Glomerular endothelial cell (primary cell): ENCODE measurements at regions not wholly inside any gene's neighbourhood (a gene's known extent, or its start where the extent isn't known, plus 50 kb on each side); places are given as distances from the start of the nearest gene placed in this dataset.

Experiments
- DNase-seq: peaks from one replicate; pipeline ENCODE4 v3.0.0-alpha.2; 2011; ENCODE audit warnings: low read depth, low spot score; ENCODE audit errors: extremely low read depth

DNA sequence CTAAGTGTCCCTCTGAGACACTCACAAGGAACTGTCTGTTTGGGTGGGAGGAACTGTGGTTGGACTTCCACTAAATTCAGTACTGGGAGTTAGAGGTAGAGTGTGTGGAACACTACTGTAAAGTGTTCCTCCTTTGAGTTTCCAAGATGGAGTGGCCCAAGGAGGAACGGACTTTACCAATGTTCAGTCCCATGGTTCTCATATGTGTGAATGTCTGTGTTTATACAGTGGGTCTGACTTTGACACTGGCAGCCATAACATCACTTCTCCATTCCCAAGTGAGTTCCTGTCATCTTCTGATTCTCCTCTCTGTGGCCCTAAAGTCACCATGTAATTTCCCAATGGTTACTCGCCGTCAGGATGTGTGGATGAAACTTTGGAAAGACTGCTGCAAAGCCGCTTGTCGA, 136.8 kb upstream of the SERP2 start:
- no peak for DNase-seq

DNA sequence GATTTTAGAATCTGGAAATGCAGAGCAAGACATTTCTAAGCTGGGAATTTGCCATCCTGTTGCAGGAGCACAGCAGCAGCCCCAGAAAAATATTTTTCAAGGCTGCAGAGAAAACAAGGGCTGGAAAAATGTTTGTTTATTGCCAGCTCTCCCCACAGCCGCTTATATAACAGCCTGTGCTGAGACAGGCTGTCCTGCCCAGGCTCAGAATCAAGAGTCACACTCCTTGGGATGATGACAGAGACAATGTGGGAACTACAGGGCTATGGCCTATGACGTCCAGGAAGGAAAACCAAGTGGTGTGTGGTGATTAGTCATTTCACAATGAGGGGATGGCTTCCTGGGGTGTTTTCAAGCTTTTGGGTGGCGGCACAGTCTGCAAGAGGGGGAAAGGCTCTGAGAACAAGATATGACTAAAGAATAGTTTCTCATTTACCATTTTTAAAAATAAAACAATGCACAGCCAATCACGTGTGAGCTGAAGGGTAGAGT, 136.3 kb upstream of the SERP2 start:
- peak; percentile 98 for DNase-seq

DNA sequence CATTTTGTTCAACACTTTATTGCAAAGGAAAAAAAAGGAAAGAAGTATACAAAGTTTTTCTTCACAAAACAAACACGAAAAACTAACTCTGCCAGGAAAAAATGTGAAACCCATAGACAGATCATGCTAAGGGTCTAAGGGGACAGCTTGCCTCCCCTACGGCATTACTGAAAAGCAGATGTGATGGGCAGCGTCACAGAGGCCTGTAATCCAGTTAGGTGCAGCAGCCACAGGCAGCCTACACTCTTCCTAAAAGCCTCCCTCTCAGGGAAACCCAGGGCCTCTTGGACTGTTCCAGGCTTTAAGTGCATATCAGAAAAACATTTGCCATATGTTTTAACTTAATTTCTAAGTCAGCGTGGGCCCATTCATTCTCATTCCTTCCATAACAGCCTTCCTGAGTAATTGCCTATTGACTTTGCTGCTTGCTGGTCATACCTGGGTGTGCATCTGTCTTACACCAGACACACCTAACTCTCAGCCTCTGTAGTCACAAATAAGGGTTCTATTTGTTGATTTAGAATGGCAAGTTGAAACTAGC, 135.7 kb upstream of the SERP2 start:
- DNase-seq = no peak

GRCh38 chr13:44240611-44241145, 132.9 kb upstream of the SERP2 start:
- DNase-seq = no peak

DNA sequence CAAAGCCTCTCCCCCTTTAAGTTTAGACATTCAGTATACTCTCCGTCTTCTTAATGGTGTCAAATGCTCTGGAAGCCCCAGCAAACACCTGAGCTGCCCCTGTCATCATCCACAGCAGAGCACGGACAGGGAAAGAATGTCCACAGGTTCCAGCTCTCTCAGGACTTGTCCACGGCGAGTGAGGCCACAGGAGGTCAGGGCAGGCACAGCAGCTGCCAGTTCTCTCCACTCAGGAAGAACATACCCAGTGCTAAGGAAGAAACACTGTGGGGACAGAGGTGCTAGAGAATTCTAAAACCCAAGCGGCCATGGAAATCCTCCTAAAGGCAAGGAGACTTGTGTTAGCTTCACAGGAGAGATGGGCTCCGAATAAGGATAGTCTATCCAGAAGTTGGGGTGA, 132.0 kb upstream of the SERP2 start:
- DNase-seq = no peak

- DNase-seq = no peak
Measured at GRCh38 chr13:44242766-44243165, 130.9 kb upstream of the SERP2 start.

DNA sequence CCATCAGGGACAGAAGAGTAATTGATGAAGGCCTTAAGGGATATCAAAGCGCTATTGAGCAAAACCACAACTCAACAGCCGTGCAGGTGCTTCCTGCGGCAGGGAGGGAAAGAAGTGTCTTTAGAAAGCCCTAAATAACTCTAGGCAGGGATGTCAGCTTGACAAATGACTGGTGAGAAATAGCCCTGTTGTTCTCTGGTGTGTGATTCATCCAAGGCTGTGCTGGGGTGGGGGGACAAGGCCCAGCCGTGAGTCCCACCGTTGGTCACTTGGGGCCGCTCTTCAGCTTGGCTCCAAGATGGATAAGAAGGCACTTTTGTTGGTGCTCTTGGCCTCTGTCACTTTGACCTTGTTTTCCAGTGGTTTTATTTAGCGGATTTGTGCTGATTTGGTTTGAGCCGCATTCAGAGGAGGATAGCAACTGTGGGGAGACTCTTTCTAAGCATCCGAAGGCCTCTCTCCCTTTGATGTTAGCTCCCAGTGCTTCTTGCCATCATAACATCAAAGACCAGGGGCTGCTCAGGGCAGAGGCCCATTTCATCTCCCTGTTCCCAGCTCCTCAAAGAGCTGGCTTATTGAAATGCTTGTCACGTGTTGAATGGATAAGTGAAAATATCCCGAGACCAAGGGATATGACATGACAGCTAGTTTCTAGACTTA, 130.3 kb upstream of the SERP2 start:
- peak; percentile 94 for DNase-seq

GRCh38 chr13:44244288-44244687, 129.3 kb upstream of the SERP2 start:
- DNase-seq = no peak

DNA sequence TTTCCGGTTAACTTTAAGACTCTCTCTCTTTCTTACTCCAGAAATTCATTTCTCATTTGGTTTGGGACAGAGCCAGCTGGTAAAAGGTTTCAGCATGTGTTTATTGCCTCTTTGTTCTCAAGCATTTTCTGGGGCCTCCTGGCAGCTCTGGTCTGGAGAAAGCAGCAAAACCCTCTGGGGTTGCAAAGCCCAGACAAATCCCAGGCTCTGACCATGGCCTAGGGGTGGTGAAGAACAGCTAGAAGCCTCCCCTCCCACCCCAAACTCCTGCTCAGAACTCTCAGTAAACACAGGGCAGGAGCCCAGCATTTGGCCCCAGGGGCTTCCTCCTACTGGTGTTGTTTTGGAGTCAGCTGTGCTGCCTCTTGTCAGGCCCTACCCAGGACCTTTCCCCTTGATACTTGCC, 124.2 kb upstream of the SERP2 start:
- DNase-seq = no peak

GRCh38 chr13:44252938-44253337, 120.7 kb upstream of the SERP2 start:
- no peak for DNase-seq

DNA sequence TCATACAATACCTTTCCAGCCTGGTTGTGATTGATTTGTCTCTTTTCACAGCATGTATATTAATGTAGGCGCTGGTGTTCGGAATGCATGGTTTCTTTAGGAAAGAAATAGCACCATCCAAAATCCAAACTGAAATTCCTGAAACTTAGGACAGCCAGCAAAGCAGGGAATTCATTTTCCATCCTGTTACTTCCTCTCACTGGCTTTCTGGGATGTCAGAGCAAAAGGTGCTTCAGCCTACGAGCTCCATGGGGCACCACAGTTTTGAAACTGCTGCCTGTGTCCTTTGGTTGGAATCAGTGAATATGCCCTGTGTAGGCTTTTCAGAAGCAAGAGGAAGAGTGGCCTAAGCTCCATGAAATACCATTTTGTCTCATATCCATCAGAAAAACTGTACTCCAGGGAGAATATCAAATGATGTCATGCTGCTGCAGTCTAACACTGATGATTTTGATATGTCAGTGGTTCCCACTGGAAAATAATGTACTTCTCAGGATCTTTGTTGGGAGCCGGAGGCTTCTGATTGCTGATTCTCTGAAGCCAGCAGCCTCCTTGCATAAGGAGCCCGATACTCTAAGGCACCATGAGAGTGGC, 117.8 kb upstream of the SERP2 start:
- no peak for DNase-seq

GRCh38 chr13:44257796-44258195, 115.8 kb upstream of the SERP2 start:
- no peak for DNase-seq

DNA sequence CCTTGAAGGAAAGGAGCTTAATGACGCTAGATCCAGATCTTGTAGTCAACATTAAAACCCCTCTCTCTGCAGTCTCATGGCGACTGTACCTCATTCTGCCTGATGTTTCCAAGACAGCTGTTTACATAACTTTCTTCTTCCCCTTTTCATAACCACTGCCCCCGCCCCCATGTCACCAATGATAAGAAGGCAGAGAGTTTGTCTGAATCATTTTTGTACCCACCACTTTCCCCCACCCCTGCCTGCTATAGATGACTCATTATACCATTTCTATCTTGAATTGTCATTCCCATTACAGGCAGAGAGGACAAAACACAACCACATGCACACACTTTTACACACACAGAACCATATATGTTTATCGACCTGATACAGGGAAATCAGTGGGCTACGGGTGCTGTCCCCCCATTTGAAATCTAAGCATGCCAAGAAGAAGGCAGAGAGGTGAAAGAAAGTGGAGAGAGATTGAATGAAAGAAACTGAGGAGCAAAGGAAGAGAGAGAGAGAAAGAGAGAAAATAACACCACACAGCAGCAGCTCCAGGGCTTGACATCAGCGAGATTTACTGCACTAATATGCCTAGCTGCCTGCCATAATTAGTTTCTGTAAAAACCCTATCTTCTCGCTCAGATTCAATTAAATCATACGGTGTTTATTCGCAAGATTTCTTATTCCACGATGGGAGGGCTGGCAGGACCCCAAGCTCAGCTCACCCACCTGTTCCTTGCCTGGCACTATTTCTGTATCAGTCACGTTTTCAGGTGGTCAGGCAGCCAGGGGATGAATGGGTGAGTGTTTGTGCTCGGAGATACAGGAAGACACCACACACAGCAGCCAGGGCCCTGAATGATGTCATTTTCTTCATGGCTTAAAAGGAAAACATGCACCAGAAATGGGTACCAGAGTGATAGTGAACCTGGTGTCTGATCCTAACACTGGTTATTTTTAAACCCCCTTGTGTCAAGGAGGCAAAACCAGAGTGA, 114.3 kb upstream of the SERP2 start:
- DNase-seq = no peak

DNA sequence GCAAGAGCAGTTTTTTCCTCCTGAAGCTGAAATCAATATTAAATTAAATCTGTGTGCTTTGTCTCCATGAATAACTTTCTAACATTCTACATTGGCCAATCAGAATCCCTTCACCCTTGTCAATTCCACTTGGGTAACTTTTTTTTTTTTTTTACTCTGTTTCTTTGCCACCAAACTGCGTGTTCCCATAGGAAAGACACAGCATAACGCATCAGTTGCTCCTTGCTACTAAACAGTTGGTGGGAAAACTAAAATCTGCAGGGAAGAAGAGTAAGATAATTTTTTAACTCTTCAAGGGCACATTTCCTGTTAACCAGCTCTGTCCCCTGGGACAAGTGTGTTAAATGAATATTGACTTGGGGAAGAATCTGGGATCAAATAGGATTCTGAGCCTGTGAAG, 113.3 kb upstream of the SERP2 start:
- no peak for DNase-seq

- no peak for DNase-seq
Measured at GRCh38 chr13:44263751-44264620, 109.6 kb upstream of the SERP2 start.

- no peak for DNase-seq
Measured at GRCh38 chr13:44266305-44266704, 107.3 kb upstream of the SERP2 start.

DNA sequence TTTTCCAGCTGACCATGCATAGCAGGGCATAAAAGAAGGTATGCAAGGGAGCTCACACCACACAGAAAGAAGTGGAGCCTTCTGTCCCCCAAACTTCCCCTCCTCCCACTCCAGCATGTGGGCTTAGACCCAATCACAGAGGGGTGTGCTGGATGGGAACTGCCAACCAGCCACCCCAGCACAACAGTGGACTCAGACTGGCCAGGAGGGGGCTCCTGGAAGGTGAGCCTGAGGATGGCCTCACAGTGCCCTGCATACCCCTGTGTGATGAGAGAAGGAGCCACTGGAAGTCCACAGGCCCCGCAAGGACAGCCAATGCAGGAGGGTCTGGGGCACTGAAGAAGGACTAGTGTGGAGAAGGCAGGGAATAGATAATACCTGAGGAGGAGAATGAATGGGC, 106.9 kb upstream of the SERP2 start:
- DNase-seq = no peak

GRCh38 chr13:44267203-44267602, 106.4 kb upstream of the SERP2 start:
- no peak for DNase-seq

- no peak for DNase-seq
Measured at GRCh38 chr13:44267980-44268379, 105.6 kb upstream of the SERP2 start.

DNA sequence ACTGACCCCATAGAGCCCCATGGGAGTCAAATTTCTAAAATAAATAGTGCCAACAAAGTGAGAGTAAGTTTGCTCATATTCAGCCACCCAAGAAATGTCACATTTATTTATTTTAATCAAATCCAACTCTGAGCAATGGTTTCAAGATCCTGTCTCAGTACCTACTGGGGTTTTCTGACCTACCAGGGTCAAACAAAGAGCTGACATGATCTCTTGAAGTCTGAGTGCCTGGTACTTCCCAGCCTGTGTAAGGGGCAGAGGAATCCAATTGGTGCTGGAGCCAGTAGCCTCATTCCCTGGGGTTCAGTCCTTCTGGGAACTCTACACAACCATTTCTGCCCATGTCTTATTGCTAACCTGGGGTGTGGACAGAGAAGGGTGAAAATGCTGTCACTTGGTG, 104.6 kb upstream of the SERP2 start:
- DNase-seq = no peak
